ENCODE measurements at regions not wholly inside any gene's neighbourhood (a gene's known extent, or its start where the extent isn't known, plus 50 kb on each side); places are given as distances from the start of the nearest gene placed in this dataset.

- peak; percentile 51 for TF ChIP-seq CTCF (IDR thresholded peaks at IDR 0.05; ENCODE audit: low read depth, low read length)
- TF ChIP-seq EZH2phosphoT487 (IDR thresholded peaks at IDR 0.05; ENCODE audit: low read depth), result no peak
Measured at GRCh38 chr10:5293691-5294550, 70.8 kb upstream of the UCN3 start.

Data from OCI-LY3 (cell line).